ENCODE measurements at regions not wholly inside any gene's neighbourhood (a gene's known extent, or its start where the extent isn't known, plus 50 kb on each side); places are given as distances from the start of the nearest gene placed in this dataset.

GRCh38 chrX:68945603-68946228 is 116.9 kb downstream of the EFNB1 start:
- DNase-seq (ENCODE audit: low spot score in 2 of 2, unreplicated experiment in 2 of 2) = peak in 1 of 2 experiments; percentile 29
- TF ChIP-seq CTCF (IDR thresholded peaks at IDR 0.05; ENCODE audit: unreplicated experiment) = peak; percentile 43
- no peaks in the 10 kb centered on the region for H3K36me3 Mint-ChIP-seq
- no peak overlapping the region for H3K4me3 Mint-ChIP-seq
- H3K9me3 Mint-ChIP-seq = no peaks in the 10 kb centered on the region
- H3K27me3 Mint-ChIP-seq (ENCODE audit: low read depth) = no peaks in the 10 kb centered on the region
- no peak overlapping the region for H3K27ac Mint-ChIP-seq
- peaks cover 29% of the 10 kb centered on the region for H3K4me1 Mint-ChIP-seq

- Mint-ChIP-seq H3K4me3 (no peak overlapping the region), H3K36me3 (no peaks in the 10 kb centered on the region), H3K27ac (no peak overlapping the region), H3K27me3 (ENCODE audit: low read depth) (no peaks in the 10 kb centered on the region), H3K4me1 (peaks cover 27% of the 10 kb centered on the region), H3K9me3 (no peaks in the 10 kb centered on the region)
- DNase-seq (ENCODE audit: low spot score in 2 of 2, unreplicated experiment in 2 of 2) = no peak
- TF ChIP-seq CTCF (IDR thresholded peaks at IDR 0.05; ENCODE audit: unreplicated experiment) = no peak
Measured at GRCh38 chrX:68945081-68945602, 116.3 kb downstream of the EFNB1 start.

GRCh38 chrX:68944211-68944610 is 115.4 kb downstream of the EFNB1 start:
- no peaks in the 10 kb centered on the region for H3K9me3 Mint-ChIP-seq

GRCh38 chrX:68942840-68943239 is 114.0 kb downstream of the EFNB1 start:
- Mint-ChIP-seq H3K27me3 (ENCODE audit: low read depth) (no peaks in the 10 kb centered on the region), H3K36me3 (no peaks in the 10 kb centered on the region), H3K27ac (no peak overlapping the region), H3K4me3 (no peak overlapping the region), H3K9me3 (no peaks in the 10 kb centered on the region), H3K4me1 (peaks cover 27% of the 10 kb centered on the region)
- TF ChIP-seq CTCF (IDR thresholded peaks at IDR 0.05; ENCODE audit: unreplicated experiment) = no peak
- DNase-seq (ENCODE audit: low spot score in 2 of 2, unreplicated experiment in 2 of 2) = peak in 1 of 2 experiments; percentile 25

More at GRCh38 chrX:68944211-68944610, 115.4 kb downstream of the EFNB1 start:
- peaks cover 27% of the 10 kb centered on the region for H3K4me1 Mint-ChIP-seq
- no peaks in the 10 kb centered on the region for H3K36me3 Mint-ChIP-seq
- H3K27me3 Mint-ChIP-seq (ENCODE audit: low read depth) = no peaks in the 10 kb centered on the region
- DNase-seq (ENCODE audit: low spot score in 2 of 2, unreplicated experiment in 2 of 2) = peak in 1 of 2 experiments; percentile 26
- no peak overlapping the region for H3K4me3 Mint-ChIP-seq
- H3K27ac Mint-ChIP-seq = no peak overlapping the region
- no peak for TF ChIP-seq CTCF (IDR thresholded peaks at IDR 0.05; ENCODE audit: unreplicated experiment)

GRCh38 chrX:68942104-68942503 is 113.3 kb downstream of the EFNB1 start:
- Mint-ChIP-seq H3K4me3 (no peak overlapping the region), H3K4me1 (peaks cover 25% of the 10 kb centered on the region), H3K36me3 (no peaks in the 10 kb centered on the region), H3K9me3 (no peaks in the 10 kb centered on the region), H3K27ac (no peak overlapping the region), H3K27me3 (ENCODE audit: low read depth) (no peaks in the 10 kb centered on the region)
- no peak for TF ChIP-seq CTCF (IDR thresholded peaks at IDR 0.05; ENCODE audit: unreplicated experiment)
- DNase-seq (ENCODE audit: low spot score in 2 of 2, unreplicated experiment in 2 of 2) = peak in 1 of 2 experiments; percentile 20

Measured in mesothelial cell of epicardium (in vitro differentiated cells).